HG03060 (cell line): ENCODE measurements at regions not wholly inside any gene's neighbourhood (a gene's known extent, or its start where the extent isn't known, plus 50 kb on each side); places are given as distances from the start of the nearest gene placed in this dataset.
"Not testable (repeated sequence)": the region's sequence is repeated elsewhere in the genome, so short reads cannot be mapped to it uniquely, and the experiment has no call there.

Experiments used
- ATAC-seq: cut with Tn5 transposase; IDR thresholded peaks from one replicate; pipeline ENCODE4 v1.9.1; 2021; ENCODE audit warnings: low read depth, moderate number of reproducible peaks; ENCODE audit not compliant: unreplicated experiment

- no peak for ATAC-seq
Measured at GRCh38 chr7:148507787-148508186, 82.8 kb upstream of the C7orf33 start.

- ATAC-seq, result no peak
Measured at GRCh38 chr7:148514236-148514635, 76.3 kb upstream of the C7orf33 start.

GRCh38 chr7:148515237-148515636 is 75.3 kb upstream of the C7orf33 start:
- no peak for ATAC-seq

GRCh38 chr7:148515728-148516695 is 74.6 kb upstream of the C7orf33 start:
- ATAC-seq, result no peak

GRCh38 chr7:148519386-148519785 is 71.2 kb upstream of the C7orf33 start:
- not testable (repeated sequence) for ATAC-seq

DNA sequence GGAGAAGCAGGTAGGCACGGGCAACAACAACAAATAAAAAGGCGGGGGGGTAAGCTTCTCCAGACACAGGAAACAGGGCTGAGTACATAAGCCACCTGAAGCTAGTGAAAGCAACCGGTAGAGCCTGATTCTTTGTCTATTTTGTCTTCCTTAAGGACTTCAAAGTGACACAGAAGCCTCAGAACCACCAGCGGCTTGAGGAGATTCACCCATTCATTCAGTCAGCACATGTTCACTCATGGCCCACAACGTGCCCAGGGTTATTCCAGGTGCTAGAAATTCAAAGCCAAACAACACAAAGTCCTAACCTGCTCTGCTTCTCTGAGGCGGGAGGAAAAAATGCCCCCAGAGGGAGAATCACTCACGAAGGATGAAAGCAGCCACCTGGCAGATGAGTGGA is 69.3 kb upstream of the C7orf33 start:
- no peak for ATAC-seq

- no peak for ATAC-seq
Measured at GRCh38 chr7:148523550-148523949, 67.0 kb upstream of the C7orf33 start.

GRCh38 chr7:148524479-148525224 is 65.9 kb upstream of the C7orf33 start:
- no peak for ATAC-seq

DNA sequence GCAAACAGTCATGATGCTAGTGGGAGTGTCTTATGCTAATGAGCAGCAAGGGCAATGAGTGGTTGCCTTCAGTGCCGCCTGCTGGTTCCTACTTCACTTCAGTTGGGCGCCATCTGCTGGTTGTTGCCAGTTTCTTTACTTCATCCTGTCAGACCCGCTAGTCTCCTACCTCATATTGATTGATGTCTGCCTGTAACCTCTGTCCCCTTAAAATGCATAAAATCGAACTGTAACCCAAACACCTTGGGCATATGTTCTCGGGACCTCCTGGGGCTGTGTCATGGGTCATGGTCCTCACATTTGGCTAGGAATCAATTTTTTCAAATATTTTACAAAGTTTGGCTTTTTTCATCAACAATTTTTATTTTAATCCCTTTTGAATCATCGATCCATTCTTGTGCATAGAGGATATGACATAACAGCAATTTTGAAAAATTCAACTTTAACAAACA is 62.8 kb upstream of the C7orf33 start:
- peak; percentile 87 for ATAC-seq

DNA sequence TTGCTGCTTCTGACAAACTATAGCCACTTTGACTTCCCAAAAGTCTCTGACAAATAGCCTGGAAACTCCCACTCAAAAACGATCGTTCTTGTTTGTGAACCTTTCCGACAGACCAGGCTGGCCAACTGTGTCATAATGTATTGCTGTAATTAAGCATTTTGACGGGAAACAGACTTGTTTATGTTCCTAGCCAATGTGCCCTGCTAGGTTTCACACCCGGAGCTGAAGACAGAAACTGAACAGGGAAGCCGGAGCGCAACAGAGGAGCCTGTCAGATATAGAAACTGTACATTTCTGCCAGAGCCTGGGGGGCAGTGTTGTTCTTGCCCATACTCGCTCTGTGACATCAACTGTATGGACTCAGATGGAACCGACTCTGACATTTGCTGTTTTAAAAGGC is 55.3 kb upstream of the C7orf33 start:
- ATAC-seq, result no peak

GRCh38 chr7:148537435-148537834 is 53.1 kb upstream of the C7orf33 start:
- ATAC-seq, result no peak

- ATAC-seq, result no peak
Measured at GRCh38 chr7:148540041-148540738, 50.4 kb upstream of the C7orf33 start.
